Activated CD4-positive, alpha-beta T cell treated with anti-CD3 and anti-CD28 coated beads for 36 hours (primary cell): ENCODE measurements at regions not wholly inside any gene's neighbourhood (a gene's known extent, or its start where the extent isn't known, plus 50 kb on each side); places are given as distances from the start of the nearest gene placed in this dataset.

Experiments
- ATAC-seq: fragments of 200-7000 bp; cut with Tn5 transposase; one replicate; pipeline ENCODE4 v1.10.0; 2021; ENCODE audit warnings: mild to moderate bottlenecking, moderate library complexity
- CTCF ChIA-PET: fragments of 350-600 bp; sonication (Branson Sonifier 250); formaldehyde crosslinking; loops from one replicate; lab custom pipeline; 2021; ENCODE audit warnings: antibody characterized with exemption; lab: Charles Lee
- POLR2A ChIA-PET: fragments of 350-600 bp; sonication (Branson Sonifier 250); formaldehyde crosslinking; loops from one replicate; lab custom pipeline; 2021; ENCODE audit warnings: antibody characterized with exemption, inconsistent platforms; lab: Charles Lee
- DNase-seq: peaks from one replicate; pipeline ENCODE4 v3.0.0-alpha.2; 2020
- H3K27ac Mint-ChIP-seq: one replicate; pipeline ENCODE4 v1.8.0; 2021; ENCODE audit warnings: mixed read lengths
- H3K27me3 Mint-ChIP-seq: one replicate; pipeline ENCODE4 v1.8.0; 2021; ENCODE audit warnings: mixed read lengths
- H3K36me3 Mint-ChIP-seq: one replicate; pipeline ENCODE4 v1.8.0; 2021; ENCODE audit warnings: low read depth, mixed read lengths
- H3K4me1 Mint-ChIP-seq: one replicate; pipeline ENCODE4 v1.8.0; 2021; ENCODE audit warnings: mixed read lengths
- H3K4me3 Mint-ChIP-seq: one replicate; pipeline ENCODE4 v1.8.0; 2021; ENCODE audit warnings: mild to moderate bottlenecking, moderate library complexity, mixed read lengths
- H3K9me3 Mint-ChIP-seq: one replicate; pipeline ENCODE4 v1.8.0; 2021; ENCODE audit warnings: low read depth, mixed read lengths
- intact Hi-C, 2 experiments: fragments of 100-400 bp; cut with DNase I in 1 of 2; cut with micrococcal nuclease in 1 of 2; formaldehyde crosslinking; loops; one replicate each; pipeline versions ENCODE4 v1.14.2 to v1.15.1; 2022 to 2024; cut with DNase I, micrococcal nuclease

DNA sequence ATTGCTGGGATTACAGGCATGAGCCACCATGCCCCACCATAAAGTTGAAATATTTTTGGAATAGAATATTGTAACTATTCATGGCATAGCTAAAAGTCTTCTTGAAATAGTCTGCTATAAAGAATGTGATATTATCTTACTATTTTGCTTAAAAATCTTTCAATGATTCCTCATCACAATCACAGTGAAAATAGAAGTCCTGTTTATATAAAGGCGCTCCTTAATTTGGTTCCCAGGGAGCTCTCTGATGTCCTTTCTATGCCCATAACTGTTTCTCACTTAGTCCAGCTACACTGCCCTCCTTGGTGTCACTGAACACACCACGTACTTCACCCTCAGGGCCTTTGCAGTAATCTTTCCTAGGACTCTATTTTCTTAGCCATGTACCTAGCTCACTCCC, 331.7 kb upstream of the GIMD1 start:
- no peak for DNase-seq
- no peaks in the 10 kb centered on the region for H3K36me3 Mint-ChIP-seq
- no peaks in the 10 kb centered on the region for H3K4me1 Mint-ChIP-seq
- CTCF ChIA-PET = no interaction called here
- H3K4me3 Mint-ChIP-seq = no peak overlapping the region
- intact Hi-C loops = no loop called here
- no peaks in the 10 kb centered on the region for H3K9me3 Mint-ChIP-seq
- H3K27ac Mint-ChIP-seq = no peak overlapping the region
- peaks cover 1% of the 10 kb centered on the region for H3K27me3 Mint-ChIP-seq
- ATAC-seq = no peak
- POLR2A ChIA-PET = no interaction called here

DNA sequence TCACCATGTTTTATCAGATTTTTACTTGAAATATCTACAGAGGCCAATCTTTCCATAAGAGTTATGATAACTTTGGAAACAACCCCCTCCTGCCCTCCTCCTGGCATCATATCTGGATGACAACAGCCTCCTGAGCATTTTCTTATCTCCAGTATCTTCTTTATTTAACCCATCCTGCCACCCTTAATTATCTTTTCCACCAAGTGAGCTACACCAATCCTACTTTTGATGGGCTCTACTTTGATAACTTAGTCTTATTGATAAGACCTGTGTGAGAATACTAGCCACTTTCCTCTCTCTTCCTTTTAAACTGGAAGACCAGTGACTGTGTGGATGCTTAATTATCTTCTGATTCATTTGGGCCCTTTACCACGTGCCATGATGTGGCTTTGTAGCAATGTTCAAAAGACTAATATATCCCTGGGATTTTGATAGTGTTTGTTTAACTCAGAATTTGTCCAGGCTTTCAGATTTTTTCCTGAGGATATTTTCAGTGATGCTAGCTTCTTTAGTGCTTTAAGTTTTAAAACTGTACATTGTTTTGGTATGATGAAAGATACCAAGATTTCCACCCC, 330.1 kb upstream of the GIMD1 start:
- Mint-ChIP-seq H3K27me3 (peaks cover 1% of the 10 kb centered on the region), H3K36me3 (no peaks in the 10 kb centered on the region), H3K9me3 (no peaks in the 10 kb centered on the region), H3K4me3 (no peak overlapping the region), H3K4me1 (no peaks in the 10 kb centered on the region), H3K27ac (no peak overlapping the region)
- ATAC-seq (no peak), DNase-seq (no peak)
- intact Hi-C loops = no loop called here
- CTCF ChIA-PET = no interaction called here
- POLR2A ChIA-PET = no interaction called here

GRCh38 chr4:106695501-106696262, 327.1 kb upstream of the GIMD1 start:
- ChIA-PET POLR2A (no interaction called here), CTCF (no interaction called here)
- Mint-ChIP-seq H3K27me3 (peaks cover 1% of the 10 kb centered on the region), H3K27ac (no peak overlapping the region), H3K4me3 (no peak overlapping the region), H3K36me3 (no peaks in the 10 kb centered on the region), H3K9me3 (no peaks in the 10 kb centered on the region), H3K4me1 (no peaks in the 10 kb centered on the region)
- DNase-seq (no peak), ATAC-seq (no peak)
- intact Hi-C loops = no loop called here

GRCh38 chr4:106694232-106694631, 325.7 kb upstream of the GIMD1 start:
- Mint-ChIP-seq H3K9me3 (no peaks in the 10 kb centered on the region), H3K4me1 (no peaks in the 10 kb centered on the region), H3K27ac (no peak overlapping the region), H3K27me3 (peaks cover 1% of the 10 kb centered on the region), H3K4me3 (no peak overlapping the region), H3K36me3 (no peaks in the 10 kb centered on the region)
- DNase-seq (no peak), ATAC-seq (no peak)
- ChIA-PET CTCF (no interaction called here), POLR2A (no interaction called here)
- intact Hi-C loops = no loop called here

DNA sequence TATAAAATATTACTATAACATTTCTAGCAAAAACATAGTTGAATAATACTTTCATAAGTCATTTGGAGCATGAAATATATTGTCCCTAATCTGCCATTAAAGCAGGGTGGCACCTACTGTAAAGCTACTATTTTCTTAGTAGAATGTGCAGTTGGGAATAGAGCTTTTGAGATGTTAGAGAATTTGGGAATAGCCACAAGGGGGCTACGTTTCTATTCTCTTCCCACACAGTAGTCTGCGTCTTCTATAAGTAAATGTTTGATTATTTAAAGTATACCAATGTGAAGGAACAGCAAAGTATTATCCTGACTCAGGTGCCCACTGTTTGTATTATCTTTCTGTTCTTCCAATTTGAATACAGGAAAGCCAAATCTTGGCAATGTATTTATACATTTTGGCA, 323.2 kb upstream of the GIMD1 start:
- ATAC-seq (no peak), DNase-seq (no peak)
- Mint-ChIP-seq H3K9me3 (no peaks in the 10 kb centered on the region), H3K36me3 (no peaks in the 10 kb centered on the region), H3K27me3 (no peaks in the 10 kb centered on the region), H3K4me3 (no peak overlapping the region), H3K4me1 (no peaks in the 10 kb centered on the region), H3K27ac (no peak overlapping the region)
- intact Hi-C loops = no loop called here
- CTCF ChIA-PET = no interaction called here
- POLR2A ChIA-PET = no interaction called here

DNA sequence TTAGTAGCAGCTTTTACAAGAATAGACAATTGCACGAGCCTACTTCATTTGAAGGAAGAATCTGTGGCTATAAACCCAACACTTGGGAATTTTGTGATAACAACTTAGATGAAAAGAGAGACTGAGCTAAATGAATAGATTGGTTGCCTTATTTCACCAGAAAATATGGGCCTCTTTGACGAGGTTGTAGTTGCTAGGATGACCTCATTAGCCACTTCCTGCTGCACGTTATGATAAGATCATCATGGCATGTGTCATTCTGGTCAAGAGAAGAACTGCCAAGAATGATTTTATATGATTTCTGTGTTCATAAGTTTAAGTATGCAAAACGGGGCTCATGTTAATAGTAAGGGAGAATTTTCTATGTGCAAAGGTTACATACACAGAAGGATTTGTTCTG, 321.9 kb upstream of the GIMD1 start:
- H3K4me1 Mint-ChIP-seq = no peaks in the 10 kb centered on the region
- no peak overlapping the region for H3K4me3 Mint-ChIP-seq
- no peak for DNase-seq
- no peak overlapping the region for H3K27ac Mint-ChIP-seq
- H3K9me3 Mint-ChIP-seq = peaks cover 1% of the 10 kb centered on the region
- ChIA-PET POLR2A (no interaction called here), CTCF (no interaction called here)
- peak; percentile 16 for ATAC-seq
- no peaks in the 10 kb centered on the region for H3K27me3 Mint-ChIP-seq
- H3K36me3 Mint-ChIP-seq = no peaks in the 10 kb centered on the region
- intact Hi-C loops = no loop called here

GRCh38 chr4:106687026-106687425, 318.4 kb upstream of the GIMD1 start:
- Mint-ChIP-seq H3K4me1 (no peaks in the 10 kb centered on the region), H3K27me3 (no peaks in the 10 kb centered on the region), H3K4me3 (no peak overlapping the region), H3K9me3 (peaks cover 3% of the 10 kb centered on the region), H3K36me3 (no peaks in the 10 kb centered on the region), H3K27ac (no peak overlapping the region)
- POLR2A ChIA-PET = no interaction called here
- ATAC-seq (no peak), DNase-seq (no peak)
- CTCF ChIA-PET = interaction anchor here (0.7 kb wide), 1 partner anchor 82 kb away, joined by 3 read pairs; no protein-coding TSS in a partner anchor
- intact Hi-C loops = no loop called here

DNA sequence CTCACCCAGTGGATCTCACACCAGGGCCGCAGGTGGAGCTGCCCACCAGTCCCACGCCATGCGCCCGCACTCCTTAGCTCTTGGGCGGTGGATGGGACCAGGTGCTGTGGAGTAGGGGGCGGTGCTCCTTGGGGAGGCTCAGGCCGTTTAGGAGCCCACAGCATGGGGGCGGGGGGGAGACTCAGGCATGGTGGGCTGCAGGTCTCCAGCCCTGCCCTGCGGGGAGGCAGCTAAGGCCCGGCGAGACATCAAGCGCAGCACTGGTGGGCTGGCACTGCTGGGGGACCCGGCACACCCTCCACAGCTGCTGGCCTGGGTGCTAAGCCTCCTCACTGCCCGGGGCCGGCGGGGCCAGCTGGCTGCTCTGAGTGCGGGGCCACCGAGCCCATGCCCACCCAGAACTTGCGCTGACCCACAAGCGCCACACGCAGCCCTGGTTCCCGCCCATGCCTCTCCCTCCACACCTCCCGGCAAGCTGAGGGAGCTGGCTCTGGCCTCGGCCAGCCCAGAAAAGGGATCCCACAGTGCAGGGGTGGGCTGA, 312.9 kb upstream of the GIMD1 start:
- no peak overlapping the region for H3K4me3 Mint-ChIP-seq
- intact Hi-C loops = no loop called here
- CTCF ChIA-PET = no interaction called here

GRCh38 chr4:106679063-106679462, 310.5 kb upstream of the GIMD1 start:
- CTCF ChIA-PET = no interaction called here
- H3K36me3 Mint-ChIP-seq = no peaks in the 10 kb centered on the region
- H3K9me3 Mint-ChIP-seq = no peaks in the 10 kb centered on the region
- H3K27me3 Mint-ChIP-seq = no peaks in the 10 kb centered on the region
- no peak for ATAC-seq
- POLR2A ChIA-PET = no interaction called here
- no peaks in the 10 kb centered on the region for H3K4me1 Mint-ChIP-seq
- H3K27ac Mint-ChIP-seq = no peak overlapping the region
- DNase-seq = no peak
- H3K4me3 Mint-ChIP-seq = no peak overlapping the region
- intact Hi-C loops = no loop called here

More for the DNA sequence above, 312.9 kb upstream of the GIMD1 start:
- POLR2A ChIA-PET = no interaction called here
- H3K36me3 Mint-ChIP-seq = no peaks in the 10 kb centered on the region
- no peaks in the 10 kb centered on the region for H3K27me3 Mint-ChIP-seq
- peaks cover 3% of the 10 kb centered on the region for H3K9me3 Mint-ChIP-seq
- DNase-seq = no peak
- no peak for ATAC-seq
- no peaks in the 10 kb centered on the region for H3K4me1 Mint-ChIP-seq
- no peak overlapping the region for H3K27ac Mint-ChIP-seq

GRCh38 chr4:106677213-106677612, 308.6 kb upstream of the GIMD1 start:
- Mint-ChIP-seq H3K27me3 (no peaks in the 10 kb centered on the region), H3K4me3 (no peak overlapping the region), H3K4me1 (no peaks in the 10 kb centered on the region), H3K9me3 (no peaks in the 10 kb centered on the region), H3K36me3 (no peaks in the 10 kb centered on the region), H3K27ac (no peak overlapping the region)
- intact Hi-C loops = no loop called here
- DNase-seq (no peak), ATAC-seq (no peak)
- ChIA-PET POLR2A (no interaction called here), CTCF (no interaction called here)

DNA sequence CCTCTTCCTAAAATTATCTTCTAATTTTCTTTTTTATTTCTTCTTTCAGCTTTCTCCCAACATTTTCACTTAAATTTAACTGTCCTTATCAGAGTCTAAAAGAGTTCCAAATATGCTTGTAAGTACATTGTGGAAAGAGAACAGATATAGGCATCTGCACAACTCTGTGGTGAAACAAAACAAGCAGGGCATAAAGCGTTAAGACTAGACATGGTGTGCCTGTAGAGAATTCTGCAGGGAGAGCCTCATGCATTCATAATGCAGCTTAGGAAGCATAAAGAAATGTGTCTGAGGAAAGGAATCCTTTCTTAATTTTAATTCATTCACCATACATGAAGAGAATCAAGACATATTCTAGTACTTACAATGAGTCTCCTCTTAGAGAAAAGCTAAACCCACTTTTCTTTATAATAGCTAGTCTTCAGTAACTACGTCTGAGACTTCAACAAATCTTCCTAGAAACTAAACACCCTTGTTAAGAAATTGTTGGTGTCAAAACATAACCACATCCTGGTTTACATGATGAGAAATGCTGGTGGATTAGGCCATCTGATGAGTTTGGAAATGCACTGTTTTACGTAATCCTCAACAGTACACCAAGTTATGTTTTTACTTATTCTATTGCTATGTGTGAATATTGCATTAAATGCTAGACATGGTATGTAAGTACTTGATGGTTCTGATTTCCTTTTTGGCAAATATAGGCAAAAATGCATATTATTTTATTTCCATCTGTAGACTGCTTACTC, 307.8 kb upstream of the GIMD1 start:
- Mint-ChIP-seq H3K36me3 (no peaks in the 10 kb centered on the region), H3K9me3 (no peaks in the 10 kb centered on the region), H3K27ac (no peak overlapping the region), H3K4me1 (no peaks in the 10 kb centered on the region), H3K4me3 (no peak overlapping the region), H3K27me3 (no peaks in the 10 kb centered on the region)
- POLR2A ChIA-PET = no interaction called here
- CTCF ChIA-PET = no interaction called here
- ATAC-seq = no peak
- DNase-seq = no peak
- intact Hi-C loops = no loop called here

- no peaks in the 10 kb centered on the region for H3K4me1 Mint-ChIP-seq
- H3K27me3 Mint-ChIP-seq = peaks cover 2% of the 10 kb centered on the region
- CTCF ChIA-PET = no interaction called here
- H3K9me3 Mint-ChIP-seq = peaks cover 2% of the 10 kb centered on the region
- no peak for DNase-seq
- ATAC-seq = no peak
- intact Hi-C loops = no loop called here
- no peaks in the 10 kb centered on the region for H3K36me3 Mint-ChIP-seq
- no peak overlapping the region for H3K4me3 Mint-ChIP-seq
- H3K27ac Mint-ChIP-seq = no peak overlapping the region
- POLR2A ChIA-PET = no interaction called here
Observed at GRCh38 chr4:106671716-106672115, 303.1 kb upstream of the GIMD1 start.
